ENCODE measurements at regions not wholly inside any gene's neighbourhood (a gene's known extent, or its start where the extent isn't known, plus 50 kb on each side); places are given as distances from the start of the nearest gene placed in this dataset.
"Not testable (repeated sequence)": the region's sequence is repeated elsewhere in the genome, so short reads cannot be mapped to it uniquely, and the experiment has no call there.

DNA sequence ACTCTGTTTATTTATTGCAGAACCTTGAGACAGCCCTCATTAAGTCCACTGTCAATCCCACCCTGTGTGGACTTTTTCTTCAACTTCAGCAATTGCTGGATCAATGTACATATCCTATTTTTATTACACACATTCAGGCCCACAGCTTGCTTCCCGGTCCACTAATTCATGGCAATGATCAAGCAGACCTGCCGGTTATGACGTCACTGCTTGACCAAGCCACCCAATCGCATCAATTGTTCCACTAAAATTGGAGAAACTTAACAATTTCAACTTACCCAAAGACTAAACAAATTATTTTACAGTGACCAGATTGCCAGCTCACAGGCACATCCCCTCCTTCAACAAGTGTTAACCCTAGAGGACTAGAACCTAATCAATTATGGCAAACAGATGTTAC is 240.4 kb upstream of the MAGEB18 start:
- Histone ChIP-seq H3K27ac (replicated peaks) (no peak overlapping the region), H3K4me3 (replicated peaks; ENCODE audit: insufficient read depth, low read length) (no peak overlapping the region), H3K27me3 (ENCODE audit: insufficient read depth, poor library complexity, severe bottlenecking) (no peaks in the 10 kb centered on the region)
- no peak for DNase-seq (ENCODE audit: low read depth in 1 of 2, low spot score in 1 of 2)
- TF ChIP-seq GABPA (IDR thresholded peaks at IDR 0.05; ENCODE audit: low read depth), result no peak
- no peak for TF ChIP-seq SPI1 (IDR thresholded peaks at IDR 0.05; ENCODE audit: borderline replicate concordance, low read depth)
- TF ChIP-seq, protein P1, sequence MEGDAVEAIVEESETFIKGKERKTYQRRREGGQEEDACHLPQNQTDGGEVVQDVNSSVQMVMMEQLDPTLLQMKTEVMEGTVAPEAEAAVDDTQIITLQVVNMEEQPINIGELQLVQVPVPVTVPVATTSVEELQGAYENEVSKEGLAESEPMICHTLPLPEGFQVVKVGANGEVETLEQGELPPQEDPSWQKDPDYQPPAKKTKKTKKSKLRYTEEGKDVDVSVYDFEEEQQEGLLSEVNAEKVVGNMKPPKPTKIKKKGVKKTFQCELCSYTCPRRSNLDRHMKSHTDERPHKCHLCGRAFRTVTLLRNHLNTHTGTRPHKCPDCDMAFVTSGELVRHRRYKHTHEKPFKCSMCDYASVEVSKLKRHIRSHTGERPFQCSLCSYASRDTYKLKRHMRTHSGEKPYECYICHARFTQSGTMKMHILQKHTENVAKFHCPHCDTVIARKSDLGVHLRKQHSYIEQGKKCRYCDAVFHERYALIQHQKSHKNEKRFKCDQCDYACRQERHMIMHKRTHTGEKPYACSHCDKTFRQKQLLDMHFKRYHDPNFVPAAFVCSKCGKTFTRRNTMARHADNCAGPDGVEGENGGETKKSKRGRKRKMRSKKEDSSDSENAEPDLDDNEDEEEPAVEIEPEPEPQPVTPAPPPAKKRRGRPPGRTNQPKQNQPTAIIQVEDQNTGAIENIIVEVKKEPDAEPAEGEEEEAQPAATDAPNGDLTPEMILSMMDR (IDR thresholded peaks at IDR 0.05; ENCODE audit: insufficient read depth, low read length), result no peak
- no peak for TF ChIP-seq POLR2AphosphoS5 (IDR thresholded peaks at IDR 0.05; ENCODE audit: low read depth)
- no peak for TF ChIP-seq REST (IDR thresholded peaks at IDR 0.05; ENCODE audit: insufficient replicate concordance, low read depth)

DNA sequence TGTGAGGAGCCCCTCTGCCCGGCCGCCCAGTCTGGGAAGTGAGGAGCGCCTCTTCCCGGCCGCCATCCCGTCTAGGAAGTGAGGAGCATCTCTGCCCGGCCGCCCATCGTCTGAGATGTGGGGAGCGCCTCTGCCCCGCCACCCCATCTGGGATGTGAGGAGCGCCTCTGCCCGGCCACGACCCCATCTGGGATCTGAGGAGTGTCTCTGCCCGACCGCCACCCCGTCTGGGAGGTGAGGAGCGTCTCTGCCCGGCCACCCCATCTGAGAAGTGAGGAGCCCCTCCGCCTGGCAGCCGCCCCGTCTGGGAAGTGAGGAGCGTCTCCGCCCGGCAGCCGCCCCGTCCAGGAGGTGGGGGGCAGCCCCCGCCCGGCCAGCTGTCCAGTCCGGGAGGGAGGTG is 232.4 kb upstream of the MAGEB18 start:
- not testable (repeated sequence) for H3K27ac ChIP-seq (replicated peaks); DNase-seq (ENCODE audit: low read depth in 1 of 2, low spot score in 1 of 2); H3K4me3 ChIP-seq (replicated peaks; ENCODE audit: insufficient read depth, low read length); H3K27me3 ChIP-seq (ENCODE audit: insufficient read depth, poor library complexity, severe bottlenecking)

DNA sequence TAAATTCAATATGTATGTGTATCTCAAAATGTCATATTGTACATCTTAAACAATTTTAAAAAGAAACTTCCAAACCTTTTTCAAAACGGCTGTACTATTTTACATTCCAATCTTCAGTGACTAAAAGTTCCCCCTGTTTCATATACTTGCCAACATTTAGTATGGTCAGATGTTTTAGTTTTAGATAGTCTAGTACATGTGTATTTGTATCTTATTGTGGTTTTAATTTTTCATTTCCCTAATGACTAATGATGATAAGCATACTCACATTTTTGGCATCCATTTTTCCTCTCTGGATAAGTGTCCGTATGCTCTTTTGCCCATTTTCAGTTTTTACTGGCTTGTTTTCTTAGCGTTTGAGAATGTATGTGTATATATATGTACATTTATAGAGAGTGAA is 212.2 kb upstream of the MAGEB18 start:
- H3K27ac ChIP-seq (replicated peaks), result no peak overlapping the region
- no peak overlapping the region for H3K4me3 ChIP-seq (replicated peaks; ENCODE audit: insufficient read depth, low read length)
- no peak for DNase-seq (ENCODE audit: low read depth in 1 of 2, low spot score in 1 of 2)
- TF ChIP-seq POLR2AphosphoS5 (IDR thresholded peaks at IDR 0.05; ENCODE audit: low read depth) (no peak), SPI1 (IDR thresholded peaks at IDR 0.05; ENCODE audit: borderline replicate concordance, low read depth) (no peak), GABPA (IDR thresholded peaks at IDR 0.05; ENCODE audit: low read depth) (no peak)
- H3K27me3 ChIP-seq (ENCODE audit: insufficient read depth, poor library complexity, severe bottlenecking), result no peaks in the 10 kb centered on the region

DNA sequence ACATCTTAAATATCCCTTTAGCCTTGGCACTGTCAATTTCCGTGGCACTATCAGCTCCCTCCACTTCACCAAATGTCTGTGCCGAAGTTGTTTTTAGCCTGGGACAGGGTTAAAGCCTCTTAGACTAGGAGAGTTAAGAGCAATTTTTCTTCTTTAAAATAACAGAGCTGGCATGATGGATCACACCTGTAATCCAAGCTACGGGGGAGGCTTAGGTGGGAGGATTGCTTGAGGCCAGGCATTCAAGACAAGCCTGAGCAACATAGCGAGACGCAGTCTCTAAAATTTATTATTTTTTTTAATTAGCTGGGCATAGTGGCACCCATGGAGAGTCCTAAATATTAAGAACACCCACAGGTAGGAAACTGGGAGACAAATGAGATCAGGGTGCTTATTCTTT is 209.8 kb upstream of the MAGEB18 start:
- H3K27me3 ChIP-seq (ENCODE audit: insufficient read depth, poor library complexity, severe bottlenecking), result no peaks in the 10 kb centered on the region
- H3K27ac ChIP-seq (replicated peaks), result no peak overlapping the region
- H3K4me3 ChIP-seq (replicated peaks; ENCODE audit: insufficient read depth, low read length), result no peak overlapping the region
- TF ChIP-seq POLR2AphosphoS5 (IDR thresholded peaks at IDR 0.05; ENCODE audit: low read depth) (no peak), REST (IDR thresholded peaks at IDR 0.05; ENCODE audit: insufficient replicate concordance, low read depth) (no peak), GABPA (IDR thresholded peaks at IDR 0.05; ENCODE audit: low read depth) (no peak), SPI1 (IDR thresholded peaks at IDR 0.05; ENCODE audit: borderline replicate concordance, low read depth) (no peak)
- TF ChIP-seq, protein P1 (IDR thresholded peaks at IDR 0.05; ENCODE audit: insufficient read depth, low read length), result no peak
- no peak for DNase-seq (ENCODE audit: low read depth in 1 of 2, low spot score in 1 of 2)

DNA sequence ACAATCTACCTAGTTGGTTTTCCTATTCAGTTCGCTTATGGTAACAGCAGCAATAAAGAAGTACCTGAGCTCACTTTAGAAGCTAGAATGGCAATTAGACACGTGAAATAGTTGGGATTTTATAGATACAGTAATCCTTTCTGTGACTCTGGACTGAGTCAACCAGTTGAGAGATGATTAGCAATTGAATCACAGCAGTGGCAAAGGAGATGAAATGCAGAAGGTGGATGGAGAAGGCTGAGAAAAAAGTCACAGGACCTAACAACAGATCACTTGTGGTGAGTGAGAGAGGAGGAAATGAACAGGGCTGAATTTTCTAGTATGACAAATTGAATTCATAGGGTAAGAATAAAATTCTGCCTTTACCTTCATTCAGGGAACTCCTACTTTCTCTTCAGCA is 197.1 kb upstream of the MAGEB18 start:
- Histone ChIP-seq H3K27ac (replicated peaks) (no peak overlapping the region), H3K4me3 (replicated peaks; ENCODE audit: insufficient read depth, low read length) (no peak overlapping the region), H3K27me3 (ENCODE audit: insufficient read depth, poor library complexity, severe bottlenecking) (no peaks in the 10 kb centered on the region)
- no peak for DNase-seq (ENCODE audit: low read depth in 1 of 2, low spot score in 1 of 2)
- no peak for TF ChIP-seq POLR2AphosphoS5 (IDR thresholded peaks at IDR 0.05; ENCODE audit: low read depth)
